ENCODE measurements at regions not wholly inside any gene's neighbourhood (a gene's known extent, or its start where the extent isn't known, plus 50 kb on each side); places are given as distances from the start of the nearest gene placed in this dataset.
"Not testable (repeated sequence)": the region's sequence is repeated elsewhere in the genome, so short reads cannot be mapped to it uniquely, and the experiment has no call there.

DNA sequence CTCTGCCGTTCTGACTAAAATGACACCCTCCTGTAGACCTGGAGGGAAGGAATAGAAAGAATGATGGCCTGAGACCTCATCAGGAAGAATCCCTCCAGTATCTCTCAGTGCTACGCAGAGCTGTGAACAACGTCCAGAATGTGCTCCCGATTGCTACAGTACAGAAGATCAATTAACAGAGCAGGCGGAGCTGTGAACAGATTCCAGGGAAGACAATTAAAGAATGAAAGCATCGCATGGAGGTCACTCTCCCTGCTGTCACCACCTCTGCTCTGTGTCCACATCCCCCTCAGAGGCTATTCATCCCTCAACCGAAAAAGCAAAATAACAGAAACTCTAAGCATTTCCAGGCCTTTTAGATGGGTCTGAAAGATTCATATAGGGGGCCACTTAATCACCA lies 481.0 kb downstream of the EIPR1 start:
- Histone ChIP-seq H3K27ac (ENCODE audit: low read depth, low read length) (no peak overlapping the region), H3K27me3 (ENCODE audit: control insufficient read depth in 5 of 5, insufficient read depth in 4 of 5, low read length in 5 of 5) (no peaks in the 10 kb centered on the region), H3K9me3 (ENCODE audit: control insufficient read depth in 5 of 5, low read length in 5 of 5) (no peaks in the 10 kb centered on the region), H3K9ac (ENCODE audit: low read length in 5 of 5) (no peak overlapping the region), H3K4me3 (ENCODE audit: low read depth in 1 of 5, low read length in 5 of 5) (no peak overlapping the region), H3K36me3 (ENCODE audit: control insufficient read depth in 5 of 5, insufficient read depth in 5 of 5, low read length in 5 of 5) (no peaks in the 10 kb centered on the region), H3K4me1 (ENCODE audit: control insufficient read depth in 5 of 5, insufficient read depth in 5 of 5, low read length in 5 of 5) (peaks cover 0 to 7% (median 0%) of the 10 kb centered on the region in 5 donors)

GRCh38 chr2:2896011-2896410 lies 481.6 kb downstream of the EIPR1 start:
- Histone ChIP-seq H3K9me3 (ENCODE audit: control insufficient read depth in 5 of 5, low read length in 5 of 5) (no peaks in the 10 kb centered on the region), H3K9ac (ENCODE audit: low read length in 5 of 5) (no peak overlapping the region)

GRCh38 chr2:2894011-2894410 lies 483.6 kb downstream of the EIPR1 start:
- H3K4me1 ChIP-seq (ENCODE audit: control insufficient read depth in 5 of 5, insufficient read depth in 5 of 5, low read length in 5 of 5); H3K9me3 ChIP-seq (ENCODE audit: control insufficient read depth in 5 of 5, low read length in 5 of 5); H3K27me3 ChIP-seq (ENCODE audit: control insufficient read depth in 5 of 5, insufficient read depth in 4 of 5, low read length in 5 of 5); H3K27ac ChIP-seq (ENCODE audit: low read depth, low read length); H3K36me3 ChIP-seq (ENCODE audit: control insufficient read depth in 5 of 5, insufficient read depth in 5 of 5, low read length in 5 of 5); H3K9ac ChIP-seq (ENCODE audit: low read length in 5 of 5); H3K4me3 ChIP-seq (ENCODE audit: low read depth in 1 of 5, low read length in 5 of 5): not testable (repeated sequence)

More at GRCh38 chr2:2896011-2896410, 481.6 kb downstream of the EIPR1 start:
- no peaks in the 10 kb centered on the region for H3K27me3 ChIP-seq (ENCODE audit: control insufficient read depth in 5 of 5, insufficient read depth in 4 of 5, low read length in 5 of 5)
- H3K27ac ChIP-seq (ENCODE audit: low read depth, low read length), result no peak overlapping the region
- H3K36me3 ChIP-seq (ENCODE audit: control insufficient read depth in 5 of 5, insufficient read depth in 5 of 5, low read length in 5 of 5), result no peaks in the 10 kb centered on the region
- H3K4me1 ChIP-seq (ENCODE audit: control insufficient read depth in 5 of 5, insufficient read depth in 5 of 5, low read length in 5 of 5), result peaks cover 0 to 7% (median 0%) of the 10 kb centered on the region in 5 donors
- H3K4me3 ChIP-seq (ENCODE audit: low read depth in 1 of 5, low read length in 5 of 5), result no peak overlapping the region

GRCh38 chr2:2892892-2893291 lies 484.7 kb downstream of the EIPR1 start:
- Histone ChIP-seq H3K9me3 (ENCODE audit: control insufficient read depth in 5 of 5, low read length in 5 of 5) (no peaks in the 10 kb centered on the region), H3K36me3 (ENCODE audit: control insufficient read depth in 5 of 5, insufficient read depth in 5 of 5, low read length in 5 of 5) (no peaks in the 10 kb centered on the region), H3K9ac (ENCODE audit: low read length in 5 of 5) (no peak overlapping the region), H3K27me3 (ENCODE audit: control insufficient read depth in 5 of 5, insufficient read depth in 4 of 5, low read length in 5 of 5) (peaks cover 0 to 2% (median 0%) of the 10 kb centered on the region in 5 donors), H3K27ac (ENCODE audit: low read depth, low read length) (no peak overlapping the region), H3K4me3 (ENCODE audit: low read depth in 1 of 5, low read length in 5 of 5) (no peak overlapping the region), H3K4me1 (ENCODE audit: control insufficient read depth in 5 of 5, insufficient read depth in 5 of 5, low read length in 5 of 5) (peaks cover 0 to 7% (median 0%) of the 10 kb centered on the region in 5 donors)

- Histone ChIP-seq H3K27me3 (ENCODE audit: control insufficient read depth in 5 of 5, insufficient read depth in 4 of 5, low read length in 5 of 5) (peaks cover 0 to 2% (median 0%) of the 10 kb centered on the region in 5 donors), H3K27ac (ENCODE audit: low read depth, low read length) (no peak overlapping the region), H3K4me1 (ENCODE audit: control insufficient read depth in 5 of 5, insufficient read depth in 5 of 5, low read length in 5 of 5) (peaks cover 0 to 7% (median 0%) of the 10 kb centered on the region in 5 donors), H3K36me3 (ENCODE audit: control insufficient read depth in 5 of 5, insufficient read depth in 5 of 5, low read length in 5 of 5) (no peaks in the 10 kb centered on the region), H3K4me3 (ENCODE audit: low read depth in 1 of 5, low read length in 5 of 5) (no peak overlapping the region), H3K9me3 (ENCODE audit: control insufficient read depth in 5 of 5, low read length in 5 of 5) (no peaks in the 10 kb centered on the region), H3K9ac (ENCODE audit: low read length in 5 of 5) (no peak overlapping the region)
Observed at GRCh38 chr2:2892378-2892777, 485.2 kb downstream of the EIPR1 start.

GRCh38 chr2:2890901-2891300 lies 486.7 kb downstream of the EIPR1 start:
- no peaks in the 10 kb centered on the region for H3K36me3 ChIP-seq (ENCODE audit: control insufficient read depth in 5 of 5, insufficient read depth in 5 of 5, low read length in 5 of 5)
- H3K27me3 ChIP-seq (ENCODE audit: control insufficient read depth in 5 of 5, insufficient read depth in 4 of 5, low read length in 5 of 5), result peaks cover 0 to 2% (median 0%) of the 10 kb centered on the region in 5 donors
- no peak overlapping the region for H3K27ac ChIP-seq (ENCODE audit: low read depth, low read length)

GRCh38 chr2:2890246-2890645 lies 487.4 kb downstream of the EIPR1 start:
- H3K27me3 ChIP-seq (ENCODE audit: control insufficient read depth in 5 of 5, insufficient read depth in 4 of 5, low read length in 5 of 5), result peaks cover 0 to 2% (median 0%) of the 10 kb centered on the region in 5 donors
- no peaks in the 10 kb centered on the region for H3K36me3 ChIP-seq (ENCODE audit: control insufficient read depth in 5 of 5, insufficient read depth in 5 of 5, low read length in 5 of 5)
- H3K4me3 ChIP-seq (ENCODE audit: low read depth in 1 of 5, low read length in 5 of 5), result no peak overlapping the region
- no peak overlapping the region for H3K9ac ChIP-seq (ENCODE audit: low read length in 5 of 5)
- no peak overlapping the region for H3K27ac ChIP-seq (ENCODE audit: low read depth, low read length)
- H3K9me3 ChIP-seq (ENCODE audit: control insufficient read depth in 5 of 5, low read length in 5 of 5), result no peaks in the 10 kb centered on the region
- peaks cover 0 to 7% (median 0%) of the 10 kb centered on the region in 5 donors for H3K4me1 ChIP-seq (ENCODE audit: control insufficient read depth in 5 of 5, insufficient read depth in 5 of 5, low read length in 5 of 5)

More at GRCh38 chr2:2890901-2891300, 486.7 kb downstream of the EIPR1 start:
- H3K9ac ChIP-seq (ENCODE audit: low read length in 5 of 5), result no peak overlapping the region
- no peaks in the 10 kb centered on the region for H3K9me3 ChIP-seq (ENCODE audit: control insufficient read depth in 5 of 5, low read length in 5 of 5)
- H3K4me1 ChIP-seq (ENCODE audit: control insufficient read depth in 5 of 5, insufficient read depth in 5 of 5, low read length in 5 of 5), result peaks cover 0 to 7% (median 0%) of the 10 kb centered on the region in 5 donors
- H3K4me3 ChIP-seq (ENCODE audit: low read depth in 1 of 5, low read length in 5 of 5), result no peak overlapping the region

- Histone ChIP-seq H3K36me3 (ENCODE audit: control insufficient read depth in 5 of 5, insufficient read depth in 5 of 5, low read length in 5 of 5) (no peaks in the 10 kb centered on the region), H3K9ac (ENCODE audit: low read length in 5 of 5) (no peak overlapping the region), H3K27me3 (ENCODE audit: control insufficient read depth in 5 of 5, insufficient read depth in 4 of 5, low read length in 5 of 5) (peaks cover 0 to 2% (median 0%) of the 10 kb centered on the region in 5 donors), H3K4me3 (ENCODE audit: low read depth in 1 of 5, low read length in 5 of 5) (no peak overlapping the region), H3K9me3 (ENCODE audit: control insufficient read depth in 5 of 5, low read length in 5 of 5) (no peaks in the 10 kb centered on the region), H3K4me1 (ENCODE audit: control insufficient read depth in 5 of 5, insufficient read depth in 5 of 5, low read length in 5 of 5) (peaks cover 0 to 7% (median 0%) of the 10 kb centered on the region in 5 donors), H3K27ac (ENCODE audit: low read depth, low read length) (no peak overlapping the region)
Observed at GRCh38 chr2:2889646-2890045, 488.0 kb downstream of the EIPR1 start.

GRCh38 chr2:2889141-2889540 lies 488.5 kb downstream of the EIPR1 start:
- peaks cover 0 to 7% (median 0%) of the 10 kb centered on the region in 5 donors for H3K4me1 ChIP-seq (ENCODE audit: control insufficient read depth in 5 of 5, insufficient read depth in 5 of 5, low read length in 5 of 5)
- no peak overlapping the region for H3K9ac ChIP-seq (ENCODE audit: low read length in 5 of 5)
- H3K4me3 ChIP-seq (ENCODE audit: low read depth in 1 of 5, low read length in 5 of 5), result no peak overlapping the region
- H3K27ac ChIP-seq (ENCODE audit: low read depth, low read length), result no peak overlapping the region
- H3K27me3 ChIP-seq (ENCODE audit: control insufficient read depth in 5 of 5, insufficient read depth in 4 of 5, low read length in 5 of 5), result peaks cover 0 to 2% (median 0%) of the 10 kb centered on the region in 5 donors
- no peaks in the 10 kb centered on the region for H3K36me3 ChIP-seq (ENCODE audit: control insufficient read depth in 5 of 5, insufficient read depth in 5 of 5, low read length in 5 of 5)
- no peaks in the 10 kb centered on the region for H3K9me3 ChIP-seq (ENCODE audit: control insufficient read depth in 5 of 5, low read length in 5 of 5)

DNA sequence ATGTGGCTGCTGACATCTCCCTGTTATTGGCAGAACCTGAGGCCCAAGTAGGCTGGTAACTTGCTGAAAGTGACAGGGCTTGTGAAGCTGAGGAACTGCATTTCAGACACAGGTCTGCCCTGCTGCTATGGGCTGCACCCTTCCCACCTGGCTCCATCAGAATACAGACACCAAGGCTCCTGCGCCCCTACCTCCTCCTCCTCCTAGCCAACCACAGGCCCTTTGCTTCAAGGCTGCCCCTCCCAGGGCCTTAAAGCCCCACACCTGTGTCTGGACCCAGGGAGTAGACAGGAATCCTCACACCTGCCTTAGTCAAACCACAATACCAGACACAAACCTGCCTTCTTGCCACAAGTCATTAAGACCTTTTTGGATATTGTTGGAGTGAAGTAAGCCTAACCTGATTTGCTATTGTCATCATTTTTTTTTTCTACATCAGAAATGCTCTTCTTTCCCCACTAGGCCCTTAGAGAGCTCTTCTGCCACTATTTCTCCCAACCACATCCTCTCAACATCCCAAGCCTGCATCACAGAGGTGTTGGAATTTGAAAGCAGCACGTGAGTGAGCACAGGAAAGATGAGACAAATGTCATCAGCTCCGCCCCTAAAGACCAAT lies 489.7 kb downstream of the EIPR1 start:
- no peak overlapping the region for H3K4me3 ChIP-seq (ENCODE audit: low read depth in 1 of 5, low read length in 5 of 5)
- H3K9ac ChIP-seq (ENCODE audit: low read length in 5 of 5), result no peak overlapping the region
- no peak overlapping the region for H3K27ac ChIP-seq (ENCODE audit: low read depth, low read length)
- no peaks in the 10 kb centered on the region for H3K36me3 ChIP-seq (ENCODE audit: control insufficient read depth in 5 of 5, insufficient read depth in 5 of 5, low read length in 5 of 5)
- peaks cover 0 to 3% (median 0%) of the 10 kb centered on the region in 5 donors for H3K4me1 ChIP-seq (ENCODE audit: control insufficient read depth in 5 of 5, insufficient read depth in 5 of 5, low read length in 5 of 5)
- H3K9me3 ChIP-seq (ENCODE audit: control insufficient read depth in 5 of 5, low read length in 5 of 5), result peaks cover 0 to 2% (median 0%) of the 10 kb centered on the region in 5 donors
- peaks cover 0 to 2% (median 0%) of the 10 kb centered on the region in 5 donors for H3K27me3 ChIP-seq (ENCODE audit: control insufficient read depth in 5 of 5, insufficient read depth in 4 of 5, low read length in 5 of 5)
